A549 (cell line): ENCODE measurements at regions not wholly inside any gene's neighbourhood (a gene's known extent, or its start where the extent isn't known, plus 50 kb on each side); places are given as distances from the start of the nearest gene placed in this dataset.

ENCODE experiments used
- BHLHE40 ChIP-seq: IDR thresholded peaks from 2 replicates; pipeline ENCODE4 v1.6.1; 2012; ENCODE audit warnings: low read depth, low read length, inconsistent platforms
- CBX2 ChIP-seq: fragments of 200-600 bp; sonication (generic); IDR thresholded peaks from 2 replicates; pipeline ENCODE4 v1.6.1; 2016; ENCODE audit warnings: low read depth, mild to moderate bottlenecking, borderline replicate concordance
- EP300 ChIP-seq, 2 experiments: fragments of >200 bp; sonication (Bioruptor Twin); formaldehyde crosslinking; IDR thresholded peaks; 2 replicates in 1 of 2; 3 replicates in 1 of 2; pipeline ENCODE4 v1.6.1; 2016 to 2017
- ESRRA ChIP-seq: fragments of 150-350 bp; IDR thresholded peaks from 2 replicates; pipeline ENCODE4 v1.6.1; 2014; ENCODE audit warnings: mild to moderate bottlenecking, low read length, borderline replicate concordance
- MYC ChIP-seq: IDR thresholded peaks from 2 replicates; pipeline ENCODE4 v1.6.1; 2012; ENCODE audit warnings: mild to moderate bottlenecking, inconsistent platforms, low read length, improper control_type of control experiment, borderline replicate concordance
- PHF8 ChIP-seq: fragments of 200-600 bp; sonication (generic); IDR thresholded peaks from 2 replicates; pipeline ENCODE4 v1.6.1; 2016; ENCODE audit warnings: low read depth, mild to moderate bottlenecking, antibody characterized with exemption, moderate library complexity, borderline replicate concordance
- POLR2A ChIP-seq: IDR thresholded peaks from 2 replicates; pipeline ENCODE4 v1.6.1; 2012; ENCODE audit warnings: mild to moderate bottlenecking, low read length
- POLR2AphosphoS2 ChIP-seq: conservative IDR thresholded peaks from 2 replicates; pipeline ENCODE4 v1.6.1; 2012; ENCODE audit warnings: low read length, improper control_type of control experiment, inconsistent platforms
- ZNF302 ChIP-seq: fragments of 250-450 bp; sonication (Bioruptor Pico); IDR thresholded peaks from 2 replicates; pipeline ENCODE4 v1.9.0; 2021; ENCODE audit warnings: inconsistent platforms, mild to moderate bottlenecking, moderate library complexity
- TF ChIP-seq, protein P1 (sequence below): fragments of >200 bp; sonication (Bioruptor Twin); formaldehyde crosslinking; IDR thresholded peaks from 3 replicates; pipeline ENCODE4 v1.5.1; 2016
- TF ChIP-seq, protein P2 (sequence below): IDR thresholded peaks from 2 replicates; pipeline ENCODE4 v1.6.1; 2012
- TF ChIP-seq, protein P3 (sequence below): IDR thresholded peaks from 2 replicates; pipeline ENCODE4 v1.6.1; 2012
- TF ChIP-seq, protein P4 (sequence below): fragments of 450-650 bp; IDR thresholded peaks from 2 replicates; pipeline ENCODE4 v1.6.1; 2014; ENCODE audit warnings: antibody characterized with exemption

DNA sequence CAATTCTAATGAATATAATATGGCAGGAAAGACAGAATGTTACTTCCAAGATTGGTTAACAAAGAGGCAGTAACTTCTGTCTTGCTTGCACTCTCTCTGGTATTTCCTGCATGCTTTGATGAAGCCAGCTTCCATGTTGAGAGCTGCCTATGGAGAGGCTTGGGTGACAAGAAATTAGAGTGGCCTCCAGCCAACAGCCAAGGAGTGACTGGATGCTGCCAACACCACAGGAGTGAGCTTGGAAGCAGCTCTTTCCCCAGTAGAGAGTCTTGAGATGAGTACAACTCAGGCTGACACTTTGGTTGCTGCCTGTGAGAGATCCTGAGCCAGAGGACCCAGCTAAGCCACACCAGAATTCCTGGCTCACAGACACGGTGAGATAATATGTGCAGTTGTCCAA, 183.1 kb downstream of the RMST start:
- TF ChIP-seq, protein P1, sequence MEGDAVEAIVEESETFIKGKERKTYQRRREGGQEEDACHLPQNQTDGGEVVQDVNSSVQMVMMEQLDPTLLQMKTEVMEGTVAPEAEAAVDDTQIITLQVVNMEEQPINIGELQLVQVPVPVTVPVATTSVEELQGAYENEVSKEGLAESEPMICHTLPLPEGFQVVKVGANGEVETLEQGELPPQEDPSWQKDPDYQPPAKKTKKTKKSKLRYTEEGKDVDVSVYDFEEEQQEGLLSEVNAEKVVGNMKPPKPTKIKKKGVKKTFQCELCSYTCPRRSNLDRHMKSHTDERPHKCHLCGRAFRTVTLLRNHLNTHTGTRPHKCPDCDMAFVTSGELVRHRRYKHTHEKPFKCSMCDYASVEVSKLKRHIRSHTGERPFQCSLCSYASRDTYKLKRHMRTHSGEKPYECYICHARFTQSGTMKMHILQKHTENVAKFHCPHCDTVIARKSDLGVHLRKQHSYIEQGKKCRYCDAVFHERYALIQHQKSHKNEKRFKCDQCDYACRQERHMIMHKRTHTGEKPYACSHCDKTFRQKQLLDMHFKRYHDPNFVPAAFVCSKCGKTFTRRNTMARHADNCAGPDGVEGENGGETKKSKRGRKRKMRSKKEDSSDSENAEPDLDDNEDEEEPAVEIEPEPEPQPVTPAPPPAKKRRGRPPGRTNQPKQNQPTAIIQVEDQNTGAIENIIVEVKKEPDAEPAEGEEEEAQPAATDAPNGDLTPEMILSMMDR = no peak
- no peak for TF ChIP-seq MYC
- no peak for TF ChIP-seq BHLHE40
- TF ChIP-seq, protein P2, sequence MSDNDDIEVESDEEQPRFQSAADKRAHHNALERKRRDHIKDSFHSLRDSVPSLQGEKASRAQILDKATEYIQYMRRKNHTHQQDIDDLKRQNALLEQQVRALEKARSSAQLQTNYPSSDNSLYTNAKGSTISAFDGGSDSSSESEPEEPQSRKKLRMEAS = no peak
- TF ChIP-seq PHF8 = no peak
- TF ChIP-seq, protein P3, sequence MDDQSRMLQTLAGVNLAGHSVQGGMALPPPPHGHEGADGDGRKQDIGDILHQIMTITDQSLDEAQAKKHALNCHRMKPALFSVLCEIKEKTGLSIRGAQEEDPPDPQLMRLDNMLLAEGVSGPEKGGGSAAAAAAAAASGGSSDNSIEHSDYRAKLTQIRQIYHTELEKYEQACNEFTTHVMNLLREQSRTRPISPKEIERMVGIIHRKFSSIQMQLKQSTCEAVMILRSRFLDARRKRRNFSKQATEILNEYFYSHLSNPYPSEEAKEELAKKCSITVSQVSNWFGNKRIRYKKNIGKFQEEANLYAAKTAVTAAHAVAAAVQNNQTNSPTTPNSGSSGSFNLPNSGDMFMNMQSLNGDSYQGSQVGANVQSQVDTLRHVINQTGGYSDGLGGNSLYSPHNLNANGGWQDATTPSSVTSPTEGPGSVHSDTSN = no peak
- no peak for TF ChIP-seq POLR2AphosphoS2
- TF ChIP-seq CBX2 = no peak
- TF ChIP-seq ZNF302 (CRISPR knock-in tag) = no peak
- TF ChIP-seq, protein P4, sequence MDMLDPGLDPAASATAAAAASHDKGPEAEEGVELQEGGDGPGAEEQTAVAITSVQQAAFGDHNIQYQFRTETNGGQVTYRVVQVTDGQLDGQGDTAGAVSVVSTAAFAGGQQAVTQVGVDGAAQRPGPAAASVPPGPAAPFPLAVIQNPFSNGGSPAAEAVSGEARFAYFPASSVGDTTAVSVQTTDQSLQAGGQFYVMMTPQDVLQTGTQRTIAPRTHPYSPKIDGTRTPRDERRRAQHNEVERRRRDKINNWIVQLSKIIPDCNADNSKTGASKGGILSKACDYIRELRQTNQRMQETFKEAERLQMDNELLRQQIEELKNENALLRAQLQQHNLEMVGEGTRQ = no peak
- TF ChIP-seq ESRRA = no peak
- TF ChIP-seq EP300 (IDR thresholded peaks at IDR 0.05) = no peak
- TF ChIP-seq POLR2A = no peak
